GM18517 (cell line): ENCODE measurements at regions not wholly inside any gene's neighbourhood (a gene's known extent, or its start where the extent isn't known, plus 50 kb on each side); places are given as distances from the start of the nearest gene placed in this dataset.

Experiments
- ATAC-seq: cut with Tn5 transposase; IDR thresholded peaks from one replicate; pipeline ENCODE4 v1.9.1; 2021; ENCODE audit warnings: mild to moderate bottlenecking, moderate library complexity; ENCODE audit not compliant: unreplicated experiment

GRCh38 chr1:84759756-84760155 is 69.5 kb upstream of the SSX2IP start:
- ATAC-seq, result no peak

- no peak for ATAC-seq
These were observed 68.8 kb upstream of the SSX2IP start for GRCh38 chr1:84758968-84759491.

DNA sequence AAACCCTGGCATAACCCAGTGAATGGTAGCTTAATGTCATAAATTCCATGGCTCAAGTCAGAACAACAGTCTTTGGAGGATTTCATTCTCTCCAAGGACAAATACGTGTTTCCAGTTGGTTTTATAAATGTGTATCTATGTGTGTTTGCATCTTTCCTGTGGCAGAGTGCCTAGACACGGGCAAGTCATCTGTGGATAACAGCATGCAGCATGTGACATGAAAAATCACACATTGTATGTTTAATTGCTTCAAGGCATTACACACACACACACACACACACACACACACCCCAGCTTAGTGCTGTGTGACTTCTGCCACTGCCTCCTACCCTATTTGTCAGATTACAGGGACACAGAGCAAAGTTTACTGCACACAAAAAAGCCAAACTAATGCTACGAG is 68.2 kb upstream of the SSX2IP start:
- ATAC-seq, result no peak

DNA sequence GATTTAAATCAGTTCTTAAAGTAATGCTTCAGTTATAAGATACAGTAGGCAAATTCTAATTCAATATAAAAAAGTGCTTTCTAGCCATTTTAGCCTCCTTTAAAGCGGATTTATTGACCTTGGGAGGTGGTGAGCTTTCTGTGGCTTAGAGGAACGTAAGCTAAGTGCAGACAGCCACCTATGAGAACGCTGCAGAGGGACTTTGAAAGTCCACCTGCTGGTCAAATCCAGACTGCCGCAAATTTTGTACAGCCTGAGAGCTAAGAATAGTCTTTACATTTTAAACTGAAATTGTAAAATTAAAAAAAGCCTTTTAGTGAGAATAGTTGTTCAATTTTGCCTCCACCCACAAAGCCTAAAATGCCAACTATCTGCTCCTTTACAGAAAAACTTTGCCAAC is 67.0 kb upstream of the SSX2IP start:
- no peak for ATAC-seq

GRCh38 chr1:84756455-84757082 is 66.3 kb upstream of the SSX2IP start:
- no peak for ATAC-seq

DNA sequence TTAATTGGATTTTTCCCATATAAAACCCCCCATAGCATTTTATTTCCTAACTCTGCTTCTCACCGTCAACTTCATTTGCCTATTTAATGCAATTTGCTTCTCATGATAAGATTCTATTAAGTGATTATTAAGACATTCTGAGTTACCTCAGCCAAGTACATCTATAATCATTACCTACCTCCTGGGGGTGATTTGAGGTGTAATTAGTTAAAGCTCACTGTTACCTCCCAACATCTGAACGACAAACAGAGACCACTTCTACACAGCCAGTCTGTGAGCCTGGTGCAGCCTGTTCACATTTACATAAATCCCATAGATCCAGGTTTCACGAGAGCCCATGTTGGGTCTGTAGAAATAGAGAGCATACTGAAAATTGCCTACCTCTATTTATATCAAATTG is 65.7 kb upstream of the SSX2IP start:
- ATAC-seq, result no peak

GRCh38 chr1:84755216-84755615 is 65.0 kb upstream of the SSX2IP start:
- ATAC-seq, result no peak

DNA sequence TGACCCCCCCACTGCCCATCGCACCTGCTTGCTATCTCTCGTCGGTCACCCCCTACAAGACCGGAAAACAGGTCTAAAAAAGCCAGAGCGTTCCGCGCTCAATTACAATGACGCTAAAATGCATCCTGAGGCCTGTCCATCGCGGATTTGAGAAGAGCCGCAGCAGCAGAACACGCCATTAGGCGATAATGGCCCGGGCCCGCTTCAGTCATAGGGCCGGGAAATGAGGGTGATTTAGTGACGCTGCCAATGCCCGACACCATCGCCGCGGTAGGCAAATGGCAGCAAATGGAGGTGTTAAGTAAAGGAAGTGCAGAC is 64.1 kb upstream of the SSX2IP start:
- ATAC-seq, result no peak

GRCh38 chr1:84753516-84754385 is 63.5 kb upstream of the SSX2IP start:
- peak; percentile 72 for ATAC-seq

DNA sequence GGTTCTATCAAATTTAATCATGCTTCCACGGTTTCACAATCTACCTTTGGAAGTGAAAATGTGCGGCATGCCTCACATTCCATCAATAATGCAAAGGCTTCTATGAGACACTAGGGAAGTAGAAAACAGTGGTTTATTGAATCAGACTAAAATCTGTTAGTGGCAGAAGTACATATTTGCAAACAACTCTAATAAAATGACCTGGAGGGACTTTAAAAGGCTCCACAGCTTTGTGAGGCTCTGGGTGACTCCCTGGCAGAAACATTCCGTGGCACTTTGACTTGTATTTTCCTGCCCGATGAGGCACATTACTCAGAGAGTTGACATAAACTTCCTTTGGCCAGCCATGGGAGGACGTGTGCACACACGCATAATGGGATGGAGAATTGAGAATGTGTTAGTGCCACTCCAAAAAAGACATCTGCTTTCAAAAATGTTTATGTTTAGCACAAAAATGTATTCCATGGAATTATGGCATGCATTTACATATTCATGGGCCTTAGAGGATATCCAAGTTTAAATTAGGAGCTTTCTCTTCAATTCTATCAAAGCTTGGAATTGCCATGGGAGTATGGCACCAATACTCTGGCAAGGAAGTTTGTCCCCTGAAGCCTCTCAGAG is 60.0 kb upstream of the SSX2IP start:
- no peak for ATAC-seq

GRCh38 chr1:84749427-84749826 is 59.2 kb upstream of the SSX2IP start:
- no peak for ATAC-seq

- ATAC-seq, result no peak
These were observed 58.1 kb upstream of the SSX2IP start for GRCh38 chr1:84748364-84748763.

DNA sequence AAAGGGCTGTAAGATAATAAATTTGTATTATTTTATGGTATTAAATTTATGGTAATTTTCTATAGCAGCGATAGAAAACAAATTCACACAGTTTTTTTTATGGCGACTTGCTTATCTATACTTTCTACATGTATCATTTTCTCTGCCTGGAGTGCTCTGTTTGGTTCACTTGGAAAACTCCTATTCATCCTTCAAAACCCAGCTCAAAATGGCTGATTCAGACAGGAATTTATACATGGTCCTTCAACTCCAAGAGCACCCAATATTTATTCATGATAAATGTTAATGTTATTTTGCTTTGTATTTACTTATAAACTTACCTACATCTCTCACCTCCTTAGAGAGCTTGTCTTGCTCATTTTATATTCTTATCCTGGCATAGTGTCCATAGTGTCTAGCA is 55.6 kb upstream of the SSX2IP start:
- no peak for ATAC-seq

DNA sequence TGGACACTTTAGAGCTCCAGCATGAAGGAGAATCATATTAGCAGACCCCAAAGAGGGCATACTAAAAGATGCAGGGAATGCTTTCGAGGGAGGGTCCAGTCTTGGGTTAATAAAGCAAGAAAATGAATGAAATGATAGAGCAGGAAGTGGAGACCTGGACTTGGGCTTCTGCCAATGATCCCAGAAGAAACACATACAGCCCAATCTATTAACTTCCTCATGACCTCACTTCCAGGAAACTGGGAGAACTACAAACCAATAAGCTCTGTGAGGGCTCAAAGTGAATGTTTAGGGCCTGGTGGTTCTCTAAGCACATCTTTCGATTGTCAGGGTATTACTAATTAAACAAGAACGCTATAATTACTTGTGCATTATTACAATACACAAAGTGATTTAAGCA is 53.6 kb upstream of the SSX2IP start:
- no peak for ATAC-seq

DNA sequence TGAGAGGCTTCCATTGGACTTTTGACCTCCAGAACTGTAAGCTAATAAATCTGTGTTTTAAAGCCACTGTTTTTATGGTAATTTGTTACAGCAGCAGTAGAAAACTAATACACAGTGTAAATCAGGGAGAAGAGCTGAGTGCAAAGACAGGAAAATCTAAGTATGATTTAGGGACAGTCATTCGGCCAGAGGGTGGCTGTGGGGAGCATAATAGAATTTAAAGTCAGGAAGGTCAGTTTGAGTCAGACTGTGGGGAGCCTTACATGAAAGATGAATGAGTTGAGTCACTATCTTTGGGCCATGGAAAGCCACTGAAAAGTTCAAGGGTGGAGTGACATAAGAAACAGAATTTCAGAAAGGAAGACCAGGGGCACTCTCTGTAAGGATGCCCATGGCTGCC is 52.4 kb upstream of the SSX2IP start:
- no peak for ATAC-seq

- ATAC-seq, result no peak
These were observed 49.9 kb upstream of the SSX2IP start for GRCh38 chr1:84740050-84740714.
